Left lung (tissue), 4 donors: ENCODE measurements at regions not wholly inside any gene's neighbourhood (a gene's known extent, or its start where the extent isn't known, plus 50 kb on each side); places are given as distances from the start of the nearest gene placed in this dataset.

Experiments used
- ATAC-seq: fragments of 200-7000 bp; cut with Tn5 transposase; one replicate; pipeline ENCODE4 v1.9.1; 2020; ENCODE audit warnings: moderate library complexity
- DNase-seq, 4 donors: peaks; one replicate each; pipeline ENCODE4 v3.0.0-alpha.2; 2013 to 2020
- H3K27ac ChIP-seq, 2 donors: fragments of 200-600 bp; sonication (generic) in 1 of 2; one replicate each; pipeline versions ENCODE4 v1.5.0 to v1.8.0; 2020 to 2021
- H3K27me3 ChIP-seq, 2 donors: fragments of 200-600 bp; sonication (generic) in 1 of 2; one replicate each; pipeline versions ENCODE4 v1.5.0 to v1.8.0; 2020 to 2021
- H3K36me3 ChIP-seq, 2 donors: fragments of 200-600 bp; sonication (generic) in 1 of 2; one replicate each; pipeline versions ENCODE4 v1.5.0 to v1.8.0; 2020 to 2021
- H3K4me1 ChIP-seq, 2 donors: fragments of 200-600 bp; one replicate each; pipeline ENCODE4 v1.8.0; 2021
- H3K4me3 ChIP-seq, 2 donors: fragments of 200-600 bp; sonication (generic) in 1 of 2; one replicate each; pipeline versions ENCODE4 v1.5.0 to v1.8.0; 2020 to 2021; ENCODE audit warnings: mild to moderate bottlenecking in 1 of 2
- H3K9me3 ChIP-seq, 2 donors: fragments of 200-600 bp; sonication (generic) in 1 of 2; one replicate each; pipeline versions ENCODE4 v1.5.0 to v1.8.0; 2020 to 2021
- CTCF ChIP-seq, 2 donors: fragments of 200-600 bp; sonication (generic) in 1 of 2; IDR thresholded peaks; one replicate each; pipeline versions ENCODE4 v1.5.0 to v1.8.0; 2021; ENCODE audit warnings: antibody characterized with exemption in 2 of 2
- intact Hi-C, 2 donors: fragments of 100-400 bp; cut with DNase I; formaldehyde crosslinking; loops; one replicate each; pipeline versions ENCODE4 v1.11.2 to v1.14.2; 2022
- donor health status: DM: no; HTN: yes; CAD: no.
- donor health status: DM: no; HTN: no; CAD: no.

GRCh38 chr16:76768316-76768715 lies 422.7 kb upstream of the MON1B start:
- intact Hi-C loops: no loop called here
- DNase-seq (no peak), ATAC-seq (no peak)
- H3K27ac ChIP-seq: no peak overlapping the region
- H3K9me3 ChIP-seq: peaks cover 0 to 10% of the 10 kb centered on the region in 2 donors
- H3K4me3 ChIP-seq: no peak overlapping the region
- H3K4me1 ChIP-seq: no peaks in the 10 kb centered on the region
- H3K36me3 ChIP-seq: no peaks in the 10 kb centered on the region
- TF ChIP-seq CTCF (IDR thresholded peaks at IDR 0.05): no peak
- no peaks in the 10 kb centered on the region for H3K27me3 ChIP-seq

- Histone ChIP-seq H3K9me3 (peaks cover 0 to 6% of the 10 kb centered on the region in 2 donors), H3K4me3 (no peak overlapping the region), H3K4me1 (no peaks in the 10 kb centered on the region), H3K27ac (no peak overlapping the region), H3K27me3 (no peaks in the 10 kb centered on the region), H3K36me3 (no peaks in the 10 kb centered on the region)
- DNase-seq (peak in 1 of 4 donors; percentile 54), ATAC-seq (no peak)
- intact Hi-C loops: no loop called here
- no peak for TF ChIP-seq CTCF (IDR thresholded peaks at IDR 0.05)
Observed at GRCh38 chr16:76768948-76769347, 422.0 kb upstream of the MON1B start.

GRCh38 chr16:76771216-76771615 lies 419.8 kb upstream of the MON1B start:
- DNase-seq: no peak
- no peak for TF ChIP-seq CTCF (IDR thresholded peaks at IDR 0.05)
- H3K27me3 ChIP-seq: no peaks in the 10 kb centered on the region
- no peak overlapping the region for H3K4me3 ChIP-seq
- no peak for ATAC-seq
- H3K36me3 ChIP-seq: no peaks in the 10 kb centered on the region
- no peaks in the 10 kb centered on the region for H3K4me1 ChIP-seq
- intact Hi-C loops: no loop called here
- no peaks in the 10 kb centered on the region for H3K9me3 ChIP-seq
- H3K27ac ChIP-seq: no peak overlapping the region

- Histone ChIP-seq H3K4me3 (no peak overlapping the region), H3K4me1 (no peaks in the 10 kb centered on the region), H3K27me3 (no peaks in the 10 kb centered on the region), H3K36me3 (no peaks in the 10 kb centered on the region), H3K27ac (no peak overlapping the region), H3K9me3 (peaks cover 0 to 7% of the 10 kb centered on the region in 2 donors)
- intact Hi-C loops: no loop called here
- DNase-seq: no peak
- ATAC-seq: no peak
- TF ChIP-seq CTCF (IDR thresholded peaks at IDR 0.05): no peak
Observed at GRCh38 chr16:76777721-76778465, 413.1 kb upstream of the MON1B start.

- Histone ChIP-seq H3K9me3 (peaks cover 0 to 7% of the 10 kb centered on the region in 2 donors), H3K4me3 (no peak overlapping the region), H3K36me3 (no peaks in the 10 kb centered on the region), H3K27me3 (no peaks in the 10 kb centered on the region), H3K4me1 (no peaks in the 10 kb centered on the region), H3K27ac (no peak overlapping the region)
- DNase-seq: no peak
- no peak for TF ChIP-seq CTCF (IDR thresholded peaks at IDR 0.05)
- intact Hi-C loops: no loop called here
- ATAC-seq: peak; percentile 85
Observed at GRCh38 chr16:76780556-76780955, 410.4 kb upstream of the MON1B start.
